ENCODE measurements at regions not wholly inside any gene's neighbourhood (a gene's known extent, or its start where the extent isn't known, plus 50 kb on each side); places are given as distances from the start of the nearest gene placed in this dataset.
A peak's percentile ranks its signal among the peaks of the same experiment; 100 is the strongest.

DNA sequence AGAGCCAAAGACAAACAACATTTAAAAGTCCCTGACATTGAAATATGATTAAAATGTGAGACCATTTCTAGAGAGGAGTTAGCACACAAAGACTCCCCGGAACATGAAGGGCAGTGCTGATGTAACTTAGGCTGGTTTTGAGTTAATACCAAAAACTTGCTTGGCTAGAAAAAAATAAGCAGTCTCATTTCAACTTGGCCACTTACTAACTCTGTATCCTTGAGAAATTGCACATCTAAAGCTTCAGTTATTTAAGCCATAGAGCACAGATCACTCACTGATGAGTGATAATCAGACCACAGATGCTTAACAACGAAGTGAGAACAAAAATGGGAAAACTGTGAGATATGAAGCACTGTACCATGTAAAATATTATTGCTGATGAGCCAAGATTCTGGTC lies 65.9 kb upstream of the MAOA start:
- no peak for DNase-seq

DNA sequence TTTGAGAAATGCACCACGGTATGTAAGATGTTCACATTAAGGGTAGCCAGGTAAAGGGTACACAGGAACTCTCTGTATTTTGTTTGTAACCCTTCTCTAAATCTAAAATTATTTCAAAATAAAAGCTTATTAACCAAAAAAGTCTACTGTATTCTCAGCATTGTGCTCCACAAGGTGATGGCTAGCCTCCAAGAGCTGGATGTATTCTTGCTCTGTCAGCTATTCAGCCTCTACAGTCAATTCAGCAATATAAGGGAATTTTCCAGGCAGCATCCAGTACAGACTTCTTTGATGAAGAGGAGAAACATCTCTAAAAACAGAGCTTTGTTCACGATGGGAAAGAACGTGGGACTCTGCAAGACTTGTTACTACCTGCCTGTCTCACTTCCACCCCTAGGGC lies 63.5 kb upstream of the MAOA start:
- no peak for DNase-seq

DNA sequence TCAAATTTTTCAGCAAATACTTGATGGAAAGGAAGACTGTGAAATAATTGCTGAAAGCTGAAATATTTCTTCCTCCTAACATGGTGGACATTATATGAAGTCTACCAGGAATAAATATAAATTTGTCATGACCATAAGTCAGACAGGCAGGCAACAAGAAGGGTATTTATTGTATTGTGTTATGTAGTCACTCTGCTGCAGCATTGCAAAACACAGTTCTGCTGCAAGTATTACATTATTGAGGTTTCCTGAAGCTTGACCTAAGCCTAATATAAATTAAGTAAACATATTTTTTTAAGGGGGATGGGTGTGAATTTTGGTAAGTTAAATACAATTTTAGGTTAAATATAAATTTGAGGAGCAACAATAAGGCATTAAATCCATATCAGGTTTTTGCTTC lies 60.2 kb upstream of the MAOA start:
- peak; percentile 9 for DNase-seq

DNA sequence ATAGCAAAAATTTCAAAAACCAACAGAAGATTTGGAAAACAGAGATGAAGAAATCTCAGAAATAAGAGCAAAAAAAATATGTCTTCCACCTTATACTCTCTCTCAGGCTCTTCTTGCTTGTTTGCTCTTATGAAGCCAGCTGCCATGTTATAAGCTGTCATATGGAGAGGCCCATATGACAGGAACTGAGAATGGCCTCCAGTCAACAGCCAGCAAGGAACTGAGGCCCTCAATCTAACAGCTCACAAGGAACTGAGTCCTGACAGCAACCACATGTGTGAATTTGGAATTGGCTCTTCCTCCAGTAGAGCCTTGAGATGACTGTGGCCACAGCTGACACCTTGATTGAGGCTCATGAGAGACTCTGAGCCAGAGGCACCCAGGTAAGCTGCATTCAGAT lies 51.3 kb upstream of the MAOA start:
- DNase-seq, result no peak

DNA sequence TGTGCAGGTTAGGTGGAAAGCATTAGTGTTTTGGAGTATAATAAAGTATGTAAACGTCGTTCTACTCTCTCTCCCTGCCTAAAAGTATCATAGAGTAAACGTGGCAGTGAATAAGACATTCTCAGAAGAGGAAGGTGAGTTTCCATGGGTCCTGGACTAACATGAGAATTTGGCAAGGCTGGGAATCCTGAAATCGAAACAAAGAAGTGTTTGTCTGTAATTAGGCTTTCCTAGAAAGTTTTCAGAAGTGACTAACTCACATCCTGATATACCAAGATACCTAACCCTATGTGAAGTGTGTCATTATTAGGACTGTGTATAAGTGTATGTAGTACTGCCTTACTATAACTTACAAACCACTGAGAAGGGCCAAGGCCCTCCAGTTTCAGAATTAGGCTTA lies 50.7 kb upstream of the MAOA start:
- no peak for DNase-seq

Measured in hematopoietic multipotent progenitor cell treated with erythropoietin and hydrocortisone succinate and interleukin-3 and kit ligand, for 6 days (in vitro differentiated cells).